SHP77 treated with DMSO at 0.1 percent for 48 hours (cell line): ENCODE measurements at regions not wholly inside any gene's neighbourhood (a gene's known extent, or its start where the extent isn't known, plus 50 kb on each side); places are given as distances from the start of the nearest gene placed in this dataset.

Source experiments
- DNase-seq: peaks from one replicate; lab custom pipeline; 2025; lab: John Stamatoyannopoulos, UW

DNA sequence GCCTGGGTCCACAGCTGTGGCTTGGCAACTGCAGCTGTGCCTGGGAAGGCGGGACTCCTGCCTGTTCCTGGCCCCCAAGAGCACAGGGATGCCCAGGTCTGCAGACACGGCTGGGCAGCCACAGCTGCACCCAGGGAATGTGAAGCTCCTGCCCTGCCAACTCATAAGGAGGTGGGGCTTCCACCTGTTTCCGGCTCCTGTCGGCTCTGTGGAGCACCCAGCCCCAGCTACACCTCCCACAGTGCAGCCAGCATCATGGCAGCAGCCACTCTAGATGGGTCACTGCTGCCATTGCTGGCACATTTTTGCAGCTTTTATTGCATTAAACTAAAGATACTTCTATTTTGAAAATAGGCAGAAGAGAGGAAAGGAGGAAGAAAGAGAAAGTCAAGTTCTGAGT is 207.9 kb downstream of the SAMD5 start:
- no peak for DNase-seq

DNA sequence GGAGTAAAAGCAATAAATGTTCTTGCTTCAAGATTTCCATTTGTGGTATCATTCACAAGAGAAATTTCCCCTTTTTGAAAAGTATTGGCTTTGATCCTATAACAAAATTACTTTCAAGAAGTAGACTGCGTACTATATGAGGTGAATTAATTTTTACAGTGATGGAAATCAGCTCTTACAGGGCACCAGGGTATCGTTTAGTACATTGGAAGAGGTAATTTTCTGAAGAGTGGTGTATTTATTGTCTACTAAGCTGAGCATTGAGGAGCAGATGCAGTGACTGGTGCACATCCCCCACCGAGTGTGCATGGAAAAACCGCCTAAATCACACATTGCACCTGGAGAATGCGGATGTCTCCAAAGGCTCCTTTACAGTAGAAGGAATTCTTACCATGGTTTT is 209.5 kb downstream of the SAMD5 start:
- DNase-seq, result no peak

- no peak for DNase-seq
These were observed 213.7 kb downstream of the SAMD5 start for GRCh38 chr6:147722158-147722557.

- DNase-seq, result no peak
These were observed 216.0 kb downstream of the SAMD5 start for GRCh38 chr6:147724454-147724853.

GRCh38 chr6:147726342-147726741 is 217.9 kb downstream of the SAMD5 start:
- no peak for DNase-seq

- DNase-seq, result no peak
These were observed 220.4 kb downstream of the SAMD5 start for GRCh38 chr6:147728903-147729302.

DNA sequence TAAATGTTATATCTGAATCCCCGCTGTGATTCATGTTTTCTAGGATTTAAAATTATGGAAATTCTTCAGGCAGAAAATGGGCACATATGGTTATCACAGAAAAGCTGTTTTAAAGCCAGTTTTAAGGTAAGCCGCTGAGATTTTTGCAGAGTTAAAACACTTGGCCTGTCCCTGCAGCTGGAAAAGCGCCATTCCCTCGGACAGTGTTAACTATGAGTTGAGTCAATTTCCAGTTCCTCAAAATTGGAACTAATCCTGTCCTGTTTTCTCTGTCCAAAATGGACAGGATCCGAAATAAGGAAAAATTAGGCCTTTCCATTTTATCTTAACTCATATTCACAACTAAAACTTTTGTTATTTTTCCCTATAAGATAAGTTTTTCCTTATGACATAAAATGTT is 225.2 kb downstream of the SAMD5 start:
- DNase-seq, result no peak

- no peak for DNase-seq
These were observed 225.7 kb downstream of the SAMD5 start for GRCh38 chr6:147734151-147734550.

DNA sequence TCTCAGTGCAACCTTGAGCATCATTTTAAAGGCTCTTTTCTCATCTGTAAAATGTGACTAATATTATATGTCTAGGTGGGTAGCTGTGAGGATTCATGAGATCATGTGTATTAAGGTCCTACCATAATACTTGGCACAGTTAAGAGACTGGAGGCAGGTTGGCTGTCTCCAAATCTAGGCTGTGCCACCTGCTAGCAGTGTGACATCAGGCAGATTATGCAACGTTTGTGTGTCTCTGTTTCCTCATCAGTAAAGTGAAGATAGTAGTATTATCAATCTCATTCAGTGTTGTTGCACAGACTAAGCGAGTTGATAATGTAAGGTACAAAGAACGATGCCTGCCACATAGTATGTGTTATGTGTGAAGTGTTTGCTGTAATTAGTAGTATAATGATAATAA is 227.4 kb downstream of the SAMD5 start:
- DNase-seq, result no peak

DNA sequence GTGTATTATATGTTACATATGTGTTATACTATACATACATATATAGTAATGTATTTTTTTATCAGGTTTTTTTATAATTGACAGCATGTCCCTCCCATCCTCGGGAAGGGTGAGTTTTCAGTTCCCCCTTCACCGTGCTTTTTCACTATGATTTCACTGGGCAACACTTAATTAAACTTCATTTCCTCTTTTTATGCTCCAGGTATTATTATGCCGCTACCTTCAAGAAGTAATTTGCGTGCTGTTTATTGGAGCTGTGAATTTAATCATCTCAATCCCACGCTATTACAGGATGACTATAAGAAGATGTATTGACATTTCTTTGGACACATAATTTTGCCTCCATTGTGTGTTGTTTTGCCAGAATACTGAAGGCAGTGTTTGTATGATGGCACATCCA is 228.6 kb downstream of the SAMD5 start:
- DNase-seq, result no peak

GRCh38 chr6:147738099-147738498 is 229.6 kb downstream of the SAMD5 start:
- no peak for DNase-seq

DNA sequence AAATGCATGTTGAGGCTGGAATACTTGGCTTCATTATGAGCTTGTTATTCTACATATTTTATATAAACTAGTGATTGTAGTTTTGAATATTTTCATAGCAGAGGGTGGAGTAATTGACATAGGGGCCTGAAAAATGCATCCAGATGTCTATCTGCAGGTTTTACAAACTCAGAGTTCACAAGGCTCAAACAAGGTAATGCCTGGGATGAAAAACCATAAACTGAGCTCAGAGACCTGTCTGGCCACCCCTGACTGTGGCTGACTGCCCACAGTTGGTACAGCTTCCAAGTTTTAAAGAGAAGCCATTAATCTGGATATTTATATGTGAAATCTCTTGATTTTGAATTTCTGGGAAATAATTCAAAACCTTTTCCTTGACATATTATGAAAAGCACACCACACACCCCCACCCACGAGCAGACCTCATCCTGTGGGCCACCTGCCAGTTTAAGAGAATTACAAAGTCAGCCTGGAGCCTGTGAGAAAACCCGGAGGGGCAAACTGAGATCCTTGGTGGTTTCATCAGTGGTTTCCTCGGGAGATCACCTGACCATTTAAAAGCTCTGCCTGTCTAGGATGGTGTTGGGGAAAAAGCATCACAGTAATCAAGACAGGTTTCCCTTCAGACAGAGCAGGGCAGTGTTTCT is 230.1 kb downstream of the SAMD5 start:
- DNase-seq, result no peak

DNA sequence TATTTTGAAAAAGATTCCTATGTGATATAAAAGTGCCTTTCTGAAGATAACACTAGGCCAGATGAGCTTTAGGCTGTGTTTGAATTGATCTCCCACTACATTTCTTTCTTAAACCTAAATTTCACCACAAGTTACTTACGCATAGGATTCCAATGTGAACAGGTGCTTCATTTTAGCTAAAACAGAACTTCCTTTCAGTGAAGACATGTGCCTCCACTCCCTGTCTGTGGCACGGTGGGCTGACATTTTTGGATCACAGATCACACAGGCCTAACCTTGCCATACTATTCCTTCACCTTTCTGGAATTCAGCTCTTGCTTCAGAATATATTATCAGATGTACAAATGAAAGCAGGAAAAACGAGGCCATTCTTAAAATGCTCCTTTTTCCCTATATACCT is 231.8 kb downstream of the SAMD5 start:
- no peak for DNase-seq

DNA sequence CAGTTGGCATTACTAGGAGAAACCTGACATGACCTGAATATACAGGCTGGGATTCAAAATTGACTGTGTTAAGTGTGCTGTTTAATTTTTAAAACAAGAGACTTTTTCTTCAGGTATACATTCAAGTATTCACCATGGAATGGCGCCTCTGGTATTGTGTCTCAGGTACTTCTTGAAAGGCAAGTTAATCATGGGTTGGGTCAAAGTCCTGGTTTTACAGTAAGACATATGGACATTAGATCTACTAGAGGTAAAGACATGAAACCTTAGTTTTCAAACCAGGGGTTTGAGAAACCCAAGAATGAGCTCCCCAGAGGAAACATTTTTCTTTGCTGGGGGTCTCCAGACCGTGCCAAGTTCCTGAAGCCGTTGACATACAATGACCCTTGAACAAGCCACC is 232.4 kb downstream of the SAMD5 start:
- no peak for DNase-seq

DNA sequence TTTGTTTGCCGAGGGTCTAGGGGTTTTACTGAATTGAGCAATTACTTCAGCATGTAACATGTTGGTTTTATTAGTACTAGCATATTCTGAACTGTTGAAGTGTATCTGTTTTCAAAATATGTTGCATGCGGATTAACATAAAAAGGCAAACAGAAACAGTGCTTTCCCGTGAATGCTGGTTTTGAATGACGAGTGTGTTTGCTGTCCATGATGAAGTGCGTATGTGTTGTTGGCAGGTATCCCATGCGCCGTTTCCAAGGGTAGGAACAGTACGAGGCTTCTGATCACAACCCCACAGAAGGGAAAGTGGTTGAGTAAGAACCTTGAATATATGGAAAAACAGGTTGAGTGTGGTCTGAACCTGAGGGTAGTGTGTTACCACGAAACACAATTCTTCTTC is 232.9 kb downstream of the SAMD5 start:
- DNase-seq, result no peak

- DNase-seq, result no peak
These were observed 233.9 kb downstream of the SAMD5 start for GRCh38 chr6:147742440-147742839.

DNA sequence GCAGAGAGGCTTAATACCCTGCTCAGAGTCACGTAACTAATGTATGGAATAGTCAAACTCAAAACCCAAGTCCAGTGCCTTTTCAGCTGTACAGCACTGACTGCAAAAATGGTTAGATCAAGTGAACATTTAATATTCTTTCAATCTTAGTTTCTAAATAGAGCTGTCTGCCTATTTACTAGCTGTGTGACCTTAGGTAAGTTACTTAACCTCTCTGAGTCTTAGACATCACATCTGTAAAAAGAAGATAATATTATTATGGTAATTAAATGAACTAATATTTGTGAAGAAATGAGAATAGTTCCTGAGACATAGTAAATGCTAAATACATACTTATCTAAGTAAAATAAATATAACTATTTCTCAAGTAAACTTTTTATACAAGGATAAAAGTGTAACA is 235.5 kb downstream of the SAMD5 start:
- no peak for DNase-seq

- no peak for DNase-seq
These were observed 240.8 kb downstream of the SAMD5 start for GRCh38 chr6:147749331-147749730.

GRCh38 chr6:147750413-147750812 is 241.9 kb downstream of the SAMD5 start:
- peak; percentile 68 for DNase-seq

DNA sequence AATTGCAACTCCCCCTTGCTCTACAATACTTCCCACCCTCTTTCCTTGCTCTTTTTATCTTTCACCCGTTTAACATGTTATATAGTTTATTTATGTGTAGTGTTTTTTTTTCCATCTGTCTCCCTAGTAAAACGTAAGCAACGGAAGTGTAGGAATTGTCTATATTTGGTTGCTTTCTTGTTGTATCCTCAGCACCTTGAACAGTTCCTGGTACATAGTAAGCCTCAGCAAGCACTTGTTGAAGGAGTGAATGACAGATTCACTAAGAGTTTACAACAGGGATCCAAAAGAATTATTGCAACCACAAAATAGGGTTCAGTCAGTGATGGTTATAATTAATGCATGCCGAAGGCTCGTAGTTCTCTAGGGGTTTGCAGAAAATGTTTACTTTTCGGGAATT is 242.7 kb downstream of the SAMD5 start:
- DNase-seq, result no peak

GRCh38 chr6:147752689-147753403 is 244.4 kb downstream of the SAMD5 start:
- DNase-seq, result no peak

- no peak for DNase-seq
These were observed 247.5 kb downstream of the SAMD5 start for GRCh38 chr6:147755999-147756398.

DNA sequence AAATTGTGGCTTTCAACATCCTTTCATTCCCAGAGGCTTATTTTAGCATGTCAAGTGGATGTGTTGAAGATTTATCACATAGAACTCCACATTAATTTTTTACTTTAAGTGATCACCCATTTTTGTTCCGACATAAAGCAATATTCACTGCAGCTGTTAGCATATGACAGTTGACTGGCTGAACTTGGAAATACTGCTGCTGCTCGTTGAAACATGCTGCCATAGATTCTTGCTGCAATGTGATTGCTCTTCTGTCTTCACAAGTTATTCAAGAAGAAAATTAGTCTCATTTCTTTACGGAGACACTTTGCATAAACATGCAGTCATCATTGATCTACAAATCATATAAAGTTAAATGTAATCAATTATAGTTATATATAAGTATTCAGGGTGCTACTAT is 248.4 kb downstream of the SAMD5 start:
- no peak for DNase-seq

GRCh38 chr6:147757291-147757690 is 248.8 kb downstream of the SAMD5 start:
- no peak for DNase-seq
